Heart left ventricle (tissue), 16 donors: ENCODE measurements at regions not wholly inside any gene's neighbourhood (a gene's known extent, or its start where the extent isn't known, plus 50 kb on each side); places are given as distances from the start of the nearest gene placed in this dataset.

Experiments
- ATAC-seq, 4 donors: fragments of 200-7000 bp; cut with Tn5 transposase; one replicate each; pipeline ENCODE4 v1.9.1; 2020 to 2022; ENCODE audit warnings: moderate library complexity in 4 of 4, mild to moderate bottlenecking in 3 of 4, moderate number of reproducible peaks in 1 of 4
- DNase-seq, 5 donors: peaks; one replicate each; pipeline ENCODE4 v3.0.0-alpha.2; 2020
- H3K27ac ChIP-seq, 12 donors: fragments of 200-600 bp; sonication (generic) in 4 of 12; one replicate each; pipeline versions ENCODE4 v1.5.0 to v1.8.0; 2016 to 2022; ENCODE audit warnings: mild to moderate bottlenecking in 2 of 12
- H3K27me3 ChIP-seq, 9 donors: fragments of 200-600 bp; sonication (generic) in 2 of 9; one replicate each; pipeline versions ENCODE4 v1.5.1 to v1.8.0; 2016 to 2022; ENCODE audit warnings: mild to moderate bottlenecking in 3 of 9
- H3K36me3 ChIP-seq, 9 donors: fragments of 200-600 bp; sonication (generic) in 2 of 9; one replicate each; pipeline versions ENCODE4 v1.5.0 to v1.8.0; 2018 to 2022; ENCODE audit warnings: mild to moderate bottlenecking in 2 of 9
- H3K4me1 ChIP-seq, 12 donors: fragments of 200-600 bp; sonication (generic) in 4 of 12; one replicate each; pipeline versions ENCODE4 v1.5.0 to v1.8.0; 2016 to 2022; ENCODE audit warnings: mild to moderate bottlenecking in 3 of 12
- H3K4me3 ChIP-seq, 12 donors: fragments of 200-600 bp; sonication (generic) in 4 of 12; one replicate each; pipeline versions ENCODE4 v1.5.0 to v1.8.0; 2017 to 2022; ENCODE audit warnings: mild to moderate bottlenecking in 9 of 12, moderate library complexity in 4 of 12
- H3K9me3 ChIP-seq, 12 donors: fragments of 200-600 bp; sonication (generic) in 4 of 12; one replicate each; pipeline versions ENCODE4 v1.5.0 to v1.8.0; 2016 to 2022; ENCODE audit warnings: mild to moderate bottlenecking in 1 of 12
- POLR2A ChIP-seq, 2 donors: fragments of 450-650 bp; IDR thresholded peaks; one replicate each; pipeline ENCODE4 v1.6.1; 2017; ENCODE audit warnings: antibody characterized with exemption in 2 of 2, mild to moderate bottlenecking in 2 of 2, moderate library complexity in 2 of 2
- WGBS, 4 donors: extraction: QIAGEN DNeasy Blood & Tissue Kit in 2 of 4; methylation state at CpG; one replicate each; pipeline versions ENCODE4 v1.1.5 to v1.1.7; 2013 to 2018; 5-methylcytosine and 5-hydroxymethylcytosine counted together
- intact Hi-C, 10 donors: fragments of 100-400 bp; cut with DNase I; formaldehyde crosslinking; loops; one replicate each; pipeline versions ENCODE4 v1.11.1 to v1.14.2; 2022
- TF ChIP-seq, protein P1 (sequence below), 12 donors: fragments of 200-600 bp; sonication (generic) in 4 of 12; IDR thresholded peaks; one replicate each; pipeline versions ENCODE4 v1.5.0 to v1.8.0; 2018 to 2022; ENCODE audit warnings: antibody characterized with exemption in 12 of 12, mild to moderate bottlenecking in 5 of 12
- donor health status: ischemic (EF 13 %, LVEDD 7.1; RV severe dilation, severe dysfunction).
- donor health status: healthy with polysubstance abuse.
- donor health status: DM: no; HTN: yes; CAD: no.
- donor health status: DM: no; HTN: no; CAD: no.
- donor health status: ischemic (EF 25% LVEDD 6.9; RV normal size, moderate dysfunction).
- donor health status: ischemic (EF 25% LVEDD 5.7; RV mildly dilated, moderate dysfunction).
- donor health status: healthy.
- donor health status: DM: yes; HTN: yes; CAD: no.
- donor health status: ischemic (EF 35%, LVEDD 5.7; RV mildly dilated, moderate dysfunction).
- donor health status: nonischemic (EF 11% LVEDD 7.7; RV severe dilation, severe dysfunction).
- donor health status: DM: yes; HTN: yes; CAD: no.
- donor health status: PGD.
- donor health status: ischemic (EF 29% LVEDD 5.4; RV normal size, mild dysfunction).
- donor health status: nonischemic (EF 23%, LVEDD 6.1; RV moderate dilation, normal function).

DNA sequence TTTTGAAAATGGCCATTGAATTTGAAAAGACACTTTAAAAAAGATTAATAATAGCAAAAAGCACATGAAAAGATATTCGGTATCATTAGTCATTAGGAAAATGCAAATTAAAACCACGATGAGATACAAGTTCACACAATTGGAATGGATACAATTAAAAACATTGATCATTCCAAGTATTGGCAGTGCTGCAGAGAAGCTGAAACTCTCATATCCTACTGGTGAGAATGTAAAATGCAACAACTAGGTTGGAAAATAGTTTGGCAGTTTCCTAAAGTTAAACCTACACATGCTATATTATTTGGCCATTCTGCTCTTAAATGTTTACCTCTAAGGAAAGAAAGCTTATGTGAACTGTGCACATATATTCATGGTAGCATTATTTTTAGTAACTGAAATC, 838.7 kb upstream of the PRMT6 start:
- no peaks in the 10 kb centered on the region for H3K4me1 ChIP-seq
- TF ChIP-seq, protein P1, sequence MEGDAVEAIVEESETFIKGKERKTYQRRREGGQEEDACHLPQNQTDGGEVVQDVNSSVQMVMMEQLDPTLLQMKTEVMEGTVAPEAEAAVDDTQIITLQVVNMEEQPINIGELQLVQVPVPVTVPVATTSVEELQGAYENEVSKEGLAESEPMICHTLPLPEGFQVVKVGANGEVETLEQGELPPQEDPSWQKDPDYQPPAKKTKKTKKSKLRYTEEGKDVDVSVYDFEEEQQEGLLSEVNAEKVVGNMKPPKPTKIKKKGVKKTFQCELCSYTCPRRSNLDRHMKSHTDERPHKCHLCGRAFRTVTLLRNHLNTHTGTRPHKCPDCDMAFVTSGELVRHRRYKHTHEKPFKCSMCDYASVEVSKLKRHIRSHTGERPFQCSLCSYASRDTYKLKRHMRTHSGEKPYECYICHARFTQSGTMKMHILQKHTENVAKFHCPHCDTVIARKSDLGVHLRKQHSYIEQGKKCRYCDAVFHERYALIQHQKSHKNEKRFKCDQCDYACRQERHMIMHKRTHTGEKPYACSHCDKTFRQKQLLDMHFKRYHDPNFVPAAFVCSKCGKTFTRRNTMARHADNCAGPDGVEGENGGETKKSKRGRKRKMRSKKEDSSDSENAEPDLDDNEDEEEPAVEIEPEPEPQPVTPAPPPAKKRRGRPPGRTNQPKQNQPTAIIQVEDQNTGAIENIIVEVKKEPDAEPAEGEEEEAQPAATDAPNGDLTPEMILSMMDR (IDR thresholded peaks at IDR 0.05), result no peak
- TF ChIP-seq POLR2A (IDR thresholded peaks at IDR 0.05), result no peak
- no peak for ATAC-seq
- intact Hi-C loops, result no loop called here
- no peaks in the 10 kb centered on the region for H3K27me3 ChIP-seq
- H3K9me3 ChIP-seq, result no peaks in the 10 kb centered on the region
- DNase-seq, result no peak
- H3K36me3 ChIP-seq, result no peaks in the 10 kb centered on the region
- 55 to 68% (median 61%) methylated on average over 2 of the region's 2 CpGs for WGBS, 4 donors
- H3K27ac ChIP-seq, result no peak overlapping the region
- no peak overlapping the region for H3K4me3 ChIP-seq

DNA sequence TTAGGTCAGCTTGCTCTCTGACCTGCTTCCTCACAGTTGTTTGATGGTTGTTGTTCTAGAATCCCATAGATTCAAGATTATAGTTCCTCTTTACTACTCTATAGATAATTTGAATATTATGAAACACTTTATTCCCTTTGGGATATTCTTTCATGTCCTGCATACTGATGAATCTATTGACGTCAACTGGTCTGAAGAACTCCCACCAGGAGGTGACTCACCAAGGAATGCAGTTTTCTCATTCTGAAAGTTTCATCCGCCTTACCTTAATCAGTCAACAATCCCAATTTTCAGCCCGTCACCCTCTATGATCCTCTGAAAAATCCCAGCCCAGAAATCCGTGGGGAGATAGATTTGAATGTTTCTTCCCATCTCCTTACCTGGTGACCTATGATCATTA, 834.1 kb upstream of the PRMT6 start:
- intact Hi-C loops, result no loop called here
- 66 to 86% (median 78%) methylated on average over 4 of the region's 4 CpGs for WGBS, 4 donors
- Histone ChIP-seq H3K4me1 (no peaks in the 10 kb centered on the region), H3K4me3 (no peak overlapping the region), H3K36me3 (no peaks in the 10 kb centered on the region), H3K9me3 (no peaks in the 10 kb centered on the region), H3K27me3 (no peaks in the 10 kb centered on the region), H3K27ac (no peak overlapping the region)
- ATAC-seq (no peak), DNase-seq (no peak)
- TF ChIP-seq POLR2A (IDR thresholded peaks at IDR 0.05), result no peak
- TF ChIP-seq, protein P1 (IDR thresholded peaks at IDR 0.05), result no peak

DNA sequence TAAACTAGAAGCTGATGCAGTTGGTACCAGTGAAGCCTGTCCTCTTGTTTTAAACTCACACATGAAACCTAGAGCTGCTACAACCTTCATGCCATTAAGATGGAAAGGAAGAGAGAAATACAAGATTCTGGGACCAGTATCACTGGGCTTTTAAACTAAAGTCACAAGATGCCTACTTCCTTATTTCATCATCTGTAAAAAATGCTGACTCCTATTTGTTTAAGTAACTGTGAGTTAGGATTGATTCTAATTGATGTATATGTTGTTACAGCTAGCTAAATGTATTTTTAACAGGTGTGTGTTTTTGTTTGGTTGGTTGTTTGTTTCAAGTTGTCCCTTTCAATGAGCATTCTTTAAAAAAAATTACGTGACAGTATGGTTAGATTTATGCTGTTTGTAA, 833.3 kb upstream of the PRMT6 start:
- no peak for ATAC-seq
- DNase-seq, result no peak
- Histone ChIP-seq H3K9me3 (no peaks in the 10 kb centered on the region), H3K4me1 (no peaks in the 10 kb centered on the region), H3K36me3 (no peaks in the 10 kb centered on the region), H3K27ac (no peak overlapping the region), H3K4me3 (no peak overlapping the region), H3K27me3 (no peaks in the 10 kb centered on the region)
- intact Hi-C loops, result no loop called here
- 80 to 93% (median 85%) methylated on average over 1 of the region's 1 CpG for WGBS, 4 donors
- TF ChIP-seq, protein P1 (IDR thresholded peaks at IDR 0.05), result no peak
- TF ChIP-seq POLR2A (IDR thresholded peaks at IDR 0.05), result no peak

DNA sequence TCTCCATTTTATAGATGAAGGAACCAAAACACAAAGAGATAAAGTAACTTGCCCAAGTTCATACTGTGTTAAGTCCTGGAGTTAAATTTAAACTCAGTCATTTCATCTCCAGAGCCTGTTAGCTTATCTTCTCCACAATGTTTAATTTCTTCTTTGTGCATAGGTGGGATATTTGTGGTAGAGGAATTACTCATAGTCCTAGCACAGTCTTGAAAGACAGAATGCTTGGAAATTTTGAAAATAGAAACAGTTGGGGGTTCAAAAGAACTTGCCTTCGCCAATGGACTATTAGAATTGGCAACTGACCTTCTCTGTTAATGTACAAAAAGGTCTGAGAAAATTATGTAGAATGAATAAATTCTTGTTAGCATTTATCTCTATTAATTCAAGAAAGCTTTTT, 832.0 kb upstream of the PRMT6 start:
- intact Hi-C loops, result no loop called here
- Histone ChIP-seq H3K4me3 (no peak overlapping the region), H3K27ac (no peak overlapping the region), H3K9me3 (no peaks in the 10 kb centered on the region), H3K36me3 (no peaks in the 10 kb centered on the region), H3K27me3 (no peaks in the 10 kb centered on the region), H3K4me1 (no peaks in the 10 kb centered on the region)
- DNase-seq (no peak), ATAC-seq (no peak)
- 64 to 73% (median 69%) methylated on average over 1 of the region's 1 CpG for WGBS, 4 donors
- no peak for TF ChIP-seq POLR2A (IDR thresholded peaks at IDR 0.05)
- TF ChIP-seq, protein P1 (IDR thresholded peaks at IDR 0.05), result no peak
